ENCODE measurements at regions not wholly inside any gene's neighbourhood (a gene's known extent, or its start where the extent isn't known, plus 50 kb on each side); places are given as distances from the start of the nearest gene placed in this dataset.

- TF ChIP-seq CTCF (IDR thresholded peaks at IDR 0.05) (no peak), SMC3 (IDR thresholded peaks at IDR 0.05; ENCODE audit: low read depth, low read length) (no peak), EP300 (IDR thresholded peaks at IDR 0.05; ENCODE audit: borderline replicate concordance in 1 of 2, low read depth in 1 of 2, low read length in 1 of 2) (no peak), RAD21 (IDR thresholded peaks at IDR 0.05; ENCODE audit: low read length) (no peak), MAX (IDR thresholded peaks at IDR 0.05; ENCODE audit: low read depth) (no peak), USF2 (IDR thresholded peaks at IDR 0.05; ENCODE audit: borderline replicate concordance, low read depth, low read length) (no peak), RFX5 (IDR thresholded peaks at IDR 0.05; ENCODE audit: low read length) (no peak), TEAD4 (IDR thresholded peaks at IDR 0.05; ENCODE audit: borderline replicate concordance, insufficient read depth) (no peak), GATA2 (CRISPR knock-in tag; IDR thresholded peaks at IDR 0.05) (no peak), CHD2 (IDR thresholded peaks at IDR 0.05; ENCODE audit: low read length, partially characterized antibody) (no peak), YY1 (IDR thresholded peaks at IDR 0.05; ENCODE audit: low read depth) (no peak), EZH2phosphoT487 (IDR thresholded peaks at IDR 0.05; ENCODE audit: borderline replicate concordance, low read depth) (no peak), POLR2AphosphoS5 (IDR thresholded peaks at IDR 0.05; ENCODE audit: low read depth, low read length) (no peak), FOXJ3 (CRISPR knock-in tag; IDR thresholded peaks at IDR 0.05) (no peak)
Measured at GRCh38 chr9:786405-786804, 55.1 kb upstream of the DMRT1 start.

Data from SK-N-SH (cell line).